ENCODE measurements at regions not wholly inside any gene's neighbourhood (a gene's known extent, or its start where the extent isn't known, plus 50 kb on each side); places are given as distances from the start of the nearest gene placed in this dataset.

- no peak overlapping the region for H3K9ac ChIP-seq (ENCODE audit: low read length)
- no peak for DNase-seq
- H3K27me3 ChIP-seq (ENCODE audit: low read length), result no peaks in the 10 kb centered on the region
- no peak overlapping the region for H3K27ac ChIP-seq (ENCODE audit: low read length)
- no peaks in the 10 kb centered on the region for H3K4me1 ChIP-seq (ENCODE audit: low read length)
- H3K4me2 ChIP-seq (ENCODE audit: low read depth, low read length, poor library complexity, severe bottlenecking), result no peak overlapping the region
- H4K20me1 ChIP-seq (ENCODE audit: insufficient read depth, low read depth, low read length), result no peaks in the 10 kb centered on the region
- no peak overlapping the region for H3K4me3 ChIP-seq (ENCODE audit: low read length)
- H2AFZ ChIP-seq (ENCODE audit: low read length), result no peak overlapping the region
- no peaks in the 10 kb centered on the region for H3K9me3 ChIP-seq (ENCODE audit: low read length)
- no peaks in the 10 kb centered on the region for H3K36me3 ChIP-seq (ENCODE audit: insufficient read depth, low read length)
- H3K79me2 ChIP-seq (ENCODE audit: low read length), result no peaks in the 10 kb centered on the region
- H3K9me2 ChIP-seq (replicated peaks; ENCODE audit: insufficient read depth, low read length), result no peaks in the 10 kb centered on the region
Measured at GRCh38 chr16:65522412-65522811, 400.5 kb upstream of the CDH11 start.

- Histone ChIP-seq H3K9me2 (replicated peaks; ENCODE audit: insufficient read depth, low read length) (no peaks in the 10 kb centered on the region), H3K36me3 (ENCODE audit: insufficient read depth, low read length) (no peaks in the 10 kb centered on the region), H3K4me3 (ENCODE audit: low read length) (no peak overlapping the region), H3K4me1 (ENCODE audit: low read length) (no peaks in the 10 kb centered on the region), H2AFZ (ENCODE audit: low read length) (no peak overlapping the region), H3K9ac (ENCODE audit: low read length) (no peak overlapping the region), H3K4me2 (ENCODE audit: low read depth, low read length, poor library complexity, severe bottlenecking) (no peak overlapping the region), H3K79me2 (ENCODE audit: low read length) (no peaks in the 10 kb centered on the region), H3K27ac (ENCODE audit: low read length) (no peak overlapping the region), H3K9me3 (ENCODE audit: low read length) (no peaks in the 10 kb centered on the region), H4K20me1 (ENCODE audit: insufficient read depth, low read depth, low read length) (no peaks in the 10 kb centered on the region), H3K27me3 (ENCODE audit: low read length) (no peaks in the 10 kb centered on the region)
- DNase-seq, result no peak
Measured at GRCh38 chr16:65521633-65522328, 399.9 kb upstream of the CDH11 start.

DNA sequence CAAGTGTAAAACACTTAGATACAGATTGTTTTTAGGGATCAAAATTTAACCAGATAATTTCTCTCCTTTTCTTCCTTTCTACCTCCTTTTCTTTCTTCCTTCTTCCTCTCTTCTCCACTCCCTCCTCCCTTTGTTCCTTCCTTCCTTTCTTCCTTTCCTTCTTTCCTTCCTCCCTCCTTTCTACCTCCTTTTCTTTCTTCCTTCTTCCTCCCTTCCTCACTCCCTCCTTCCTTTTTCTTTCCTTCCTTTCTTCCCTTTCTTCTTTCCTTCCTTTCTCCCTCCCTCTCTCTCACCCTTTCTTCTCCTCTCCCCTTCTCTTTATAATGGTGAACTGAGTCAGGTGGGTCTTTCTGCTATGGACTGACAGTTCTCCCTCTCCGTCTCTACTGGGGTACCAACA lies 397.5 kb upstream of the CDH11 start:
- Histone ChIP-seq H3K9me2 (replicated peaks; ENCODE audit: insufficient read depth, low read length) (no peaks in the 10 kb centered on the region), H3K36me3 (ENCODE audit: insufficient read depth, low read length) (no peaks in the 10 kb centered on the region), H3K9ac (ENCODE audit: low read length) (no peak overlapping the region), H3K79me2 (ENCODE audit: low read length) (no peaks in the 10 kb centered on the region), H3K27me3 (ENCODE audit: low read length) (no peaks in the 10 kb centered on the region), H3K4me3 (ENCODE audit: low read length) (no peak overlapping the region), H3K4me2 (ENCODE audit: low read depth, low read length, poor library complexity, severe bottlenecking) (no peak overlapping the region), H4K20me1 (ENCODE audit: insufficient read depth, low read depth, low read length) (no peaks in the 10 kb centered on the region), H3K4me1 (ENCODE audit: low read length) (no peaks in the 10 kb centered on the region), H3K27ac (ENCODE audit: low read length) (no peak overlapping the region), H3K9me3 (ENCODE audit: low read length) (no peaks in the 10 kb centered on the region), H2AFZ (ENCODE audit: low read length) (no peak overlapping the region)
- no peak for DNase-seq

- H3K9me3 ChIP-seq (ENCODE audit: low read length), result no peaks in the 10 kb centered on the region
- H2AFZ ChIP-seq (ENCODE audit: low read length), result no peak overlapping the region
- no peak overlapping the region for H3K4me2 ChIP-seq (ENCODE audit: low read depth, low read length, poor library complexity, severe bottlenecking)
- H3K27me3 ChIP-seq (ENCODE audit: low read length), result no peaks in the 10 kb centered on the region
- H3K27ac ChIP-seq (ENCODE audit: low read length), result no peak overlapping the region
- H3K9me2 ChIP-seq (replicated peaks; ENCODE audit: insufficient read depth, low read length), result no peaks in the 10 kb centered on the region
- H3K4me1 ChIP-seq (ENCODE audit: low read length), result no peaks in the 10 kb centered on the region
- DNase-seq, result no peak
- no peaks in the 10 kb centered on the region for H3K36me3 ChIP-seq (ENCODE audit: insufficient read depth, low read length)
- H3K9ac ChIP-seq (ENCODE audit: low read length), result no peak overlapping the region
- H4K20me1 ChIP-seq (ENCODE audit: insufficient read depth, low read depth, low read length), result no peaks in the 10 kb centered on the region
- H3K79me2 ChIP-seq (ENCODE audit: low read length), result no peaks in the 10 kb centered on the region
- H3K4me3 ChIP-seq (ENCODE audit: low read length), result no peak overlapping the region
Measured at GRCh38 chr16:65515193-65515592, 393.3 kb upstream of the CDH11 start.

DNA sequence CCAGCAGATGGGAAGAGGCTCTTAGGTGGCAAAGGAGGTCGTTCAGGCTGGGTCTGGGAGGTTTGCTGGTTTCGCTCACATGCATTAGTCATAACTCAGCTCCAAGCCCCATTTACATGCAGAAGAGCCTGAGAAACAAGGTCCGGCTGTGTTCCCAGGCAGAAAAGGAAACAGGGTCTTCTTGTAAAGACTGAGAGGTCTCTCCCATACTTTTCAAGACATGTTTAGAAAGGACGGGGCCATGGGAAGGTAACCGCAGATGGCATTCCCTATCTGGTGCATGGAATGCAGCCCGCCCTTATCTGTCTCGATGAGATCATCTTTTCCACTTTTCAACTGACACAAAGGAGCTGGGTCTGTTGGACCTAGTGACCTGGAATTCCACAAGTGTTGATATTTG lies 389.0 kb upstream of the CDH11 start:
- Histone ChIP-seq H3K36me3 (ENCODE audit: insufficient read depth, low read length) (no peaks in the 10 kb centered on the region), H3K27me3 (ENCODE audit: low read length) (no peaks in the 10 kb centered on the region), H3K9ac (ENCODE audit: low read length) (no peak overlapping the region), H3K4me1 (ENCODE audit: low read length) (no peaks in the 10 kb centered on the region), H4K20me1 (ENCODE audit: insufficient read depth, low read depth, low read length) (no peaks in the 10 kb centered on the region), H3K4me2 (ENCODE audit: low read depth, low read length, poor library complexity, severe bottlenecking) (no peak overlapping the region), H3K4me3 (ENCODE audit: low read length) (no peak overlapping the region), H3K79me2 (ENCODE audit: low read length) (no peaks in the 10 kb centered on the region), H3K27ac (ENCODE audit: low read length) (no peak overlapping the region), H3K9me2 (replicated peaks; ENCODE audit: insufficient read depth, low read length) (no peaks in the 10 kb centered on the region), H2AFZ (ENCODE audit: low read length) (no peak overlapping the region), H3K9me3 (ENCODE audit: low read length) (no peaks in the 10 kb centered on the region)
- no peak for DNase-seq

DNA sequence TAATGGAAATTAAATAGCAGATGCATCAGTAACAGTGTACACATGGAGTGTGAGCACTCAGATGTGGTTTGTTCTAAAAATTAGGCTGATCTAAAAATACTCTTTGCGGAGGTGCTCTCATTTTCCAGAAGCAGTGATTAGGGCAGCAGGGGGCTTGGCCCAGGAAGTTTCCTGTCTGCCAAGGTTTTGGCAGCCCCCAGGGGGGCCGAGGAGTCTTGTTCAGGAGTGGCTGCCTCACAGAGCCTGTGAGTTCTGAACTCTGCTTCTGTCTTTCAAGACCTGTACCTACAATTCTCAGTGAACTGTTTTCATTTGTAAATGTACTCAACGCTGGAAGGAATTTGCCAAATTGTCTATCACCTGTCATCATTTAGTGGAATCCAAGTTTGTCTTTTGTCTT lies 388.4 kb upstream of the CDH11 start:
- no peak overlapping the region for H3K4me3 ChIP-seq (ENCODE audit: low read length)
- no peaks in the 10 kb centered on the region for H3K79me2 ChIP-seq (ENCODE audit: low read length)
- no peak for DNase-seq
- H2AFZ ChIP-seq (ENCODE audit: low read length), result no peak overlapping the region
- H3K36me3 ChIP-seq (ENCODE audit: insufficient read depth, low read length), result no peaks in the 10 kb centered on the region
- no peaks in the 10 kb centered on the region for H3K27me3 ChIP-seq (ENCODE audit: low read length)
- H3K9me3 ChIP-seq (ENCODE audit: low read length), result no peaks in the 10 kb centered on the region
- no peak overlapping the region for H3K4me2 ChIP-seq (ENCODE audit: low read depth, low read length, poor library complexity, severe bottlenecking)
- H3K4me1 ChIP-seq (ENCODE audit: low read length), result no peaks in the 10 kb centered on the region
- H3K9ac ChIP-seq (ENCODE audit: low read length), result no peak overlapping the region
- no peak overlapping the region for H3K27ac ChIP-seq (ENCODE audit: low read length)
- no peaks in the 10 kb centered on the region for H4K20me1 ChIP-seq (ENCODE audit: insufficient read depth, low read depth, low read length)
- no peaks in the 10 kb centered on the region for H3K9me2 ChIP-seq (replicated peaks; ENCODE audit: insufficient read depth, low read length)

- no peaks in the 10 kb centered on the region for H3K27me3 ChIP-seq (ENCODE audit: low read length)
- H3K4me3 ChIP-seq (ENCODE audit: low read length), result no peak overlapping the region
- H3K9ac ChIP-seq (ENCODE audit: low read length), result no peak overlapping the region
- H2AFZ ChIP-seq (ENCODE audit: low read length), result no peak overlapping the region
- H3K4me2 ChIP-seq (ENCODE audit: low read depth, low read length, poor library complexity, severe bottlenecking), result no peak overlapping the region
- no peaks in the 10 kb centered on the region for H3K9me2 ChIP-seq (replicated peaks; ENCODE audit: insufficient read depth, low read length)
- no peak overlapping the region for H3K27ac ChIP-seq (ENCODE audit: low read length)
- no peaks in the 10 kb centered on the region for H3K79me2 ChIP-seq (ENCODE audit: low read length)
- no peaks in the 10 kb centered on the region for H3K9me3 ChIP-seq (ENCODE audit: low read length)
- DNase-seq, result no peak
- H3K36me3 ChIP-seq (ENCODE audit: insufficient read depth, low read length), result no peaks in the 10 kb centered on the region
- no peaks in the 10 kb centered on the region for H4K20me1 ChIP-seq (ENCODE audit: insufficient read depth, low read depth, low read length)
- no peaks in the 10 kb centered on the region for H3K4me1 ChIP-seq (ENCODE audit: low read length)
Measured at GRCh38 chr16:65509172-65509571, 387.3 kb upstream of the CDH11 start.

- Histone ChIP-seq H3K9me2 (replicated peaks; ENCODE audit: insufficient read depth, low read length) (no peaks in the 10 kb centered on the region), H3K9me3 (ENCODE audit: low read length) (no peaks in the 10 kb centered on the region), H3K36me3 (ENCODE audit: insufficient read depth, low read length) (no peaks in the 10 kb centered on the region), H2AFZ (ENCODE audit: low read length) (no peak overlapping the region), H3K27ac (ENCODE audit: low read length) (no peak overlapping the region), H3K4me2 (ENCODE audit: low read depth, low read length, poor library complexity, severe bottlenecking) (no peak overlapping the region), H3K4me1 (ENCODE audit: low read length) (no peaks in the 10 kb centered on the region), H3K4me3 (ENCODE audit: low read length) (no peak overlapping the region), H3K79me2 (ENCODE audit: low read length) (no peaks in the 10 kb centered on the region), H3K27me3 (ENCODE audit: low read length) (no peaks in the 10 kb centered on the region), H4K20me1 (ENCODE audit: insufficient read depth, low read depth, low read length) (no peaks in the 10 kb centered on the region), H3K9ac (ENCODE audit: low read length) (no peak overlapping the region)
- DNase-seq, result no peak
Measured at GRCh38 chr16:65500919-65501318, 379.1 kb upstream of the CDH11 start.

GRCh38 chr16:65500007-65500406 lies 378.1 kb upstream of the CDH11 start:
- no peaks in the 10 kb centered on the region for H3K4me1 ChIP-seq (ENCODE audit: low read length)
- no peak for DNase-seq
- no peaks in the 10 kb centered on the region for H3K36me3 ChIP-seq (ENCODE audit: insufficient read depth, low read length)
- H4K20me1 ChIP-seq (ENCODE audit: insufficient read depth, low read depth, low read length), result no peaks in the 10 kb centered on the region
- no peak overlapping the region for H3K4me2 ChIP-seq (ENCODE audit: low read depth, low read length, poor library complexity, severe bottlenecking)
- H3K79me2 ChIP-seq (ENCODE audit: low read length), result no peaks in the 10 kb centered on the region
- no peaks in the 10 kb centered on the region for H3K9me2 ChIP-seq (replicated peaks; ENCODE audit: insufficient read depth, low read length)
- H3K9me3 ChIP-seq (ENCODE audit: low read length), result no peaks in the 10 kb centered on the region
- H2AFZ ChIP-seq (ENCODE audit: low read length), result no peak overlapping the region
- no peak overlapping the region for H3K27ac ChIP-seq (ENCODE audit: low read length)
- H3K27me3 ChIP-seq (ENCODE audit: low read length), result no peaks in the 10 kb centered on the region
- H3K9ac ChIP-seq (ENCODE audit: low read length), result no peak overlapping the region
- no peak overlapping the region for H3K4me3 ChIP-seq (ENCODE audit: low read length)

Data from Karpas-422 (cell line).